ENCODE measurements at regions not wholly inside any gene's neighbourhood (a gene's known extent, or its start where the extent isn't known, plus 50 kb on each side); places are given as distances from the start of the nearest gene placed in this dataset.
"Not testable (repeated sequence)": the region's sequence is repeated elsewhere in the genome, so short reads cannot be mapped to it uniquely, and the experiment has no call there.

- H3K27me3 Mint-ChIP-seq = no peaks in the 10 kb centered on the region
- no peak overlapping the region for H3K4me3 ChIP-seq (ENCODE audit: low read length)
- CTCF ChIA-PET = no interaction called here
- no peak for TF ChIP-seq CTCF (IDR thresholded peaks at IDR 0.05)
- no peak overlapping the region for H3K27ac ChIP-seq (ENCODE audit: low read depth in 1 of 2, low read length in 2 of 2)
- H3K36me3 Mint-ChIP-seq (ENCODE audit: low read depth) = no peaks in the 10 kb centered on the region
- H3K4me1 Mint-ChIP-seq (ENCODE audit: low read depth) = no peaks in the 10 kb centered on the region
- intact Hi-C loops (cut with DNase I, micrococcal nuclease) = no loop called here
- H3K27me3 ChIP-seq (ENCODE audit: control insufficient read depth in 1 of 2, insufficient read depth in 2 of 2, low read length in 2 of 2) = no peaks in the 10 kb centered on the region
- H3K9me3 Mint-ChIP-seq = no peaks in the 10 kb centered on the region
- POLR2A ChIA-PET = no interaction called here
- H3K4me1 ChIP-seq (ENCODE audit: insufficient read depth, low read length) = no peaks in the 10 kb centered on the region
- no peak for ATAC-seq (ENCODE audit: poor library complexity)
- no peaks in the 10 kb centered on the region for H3K9me3 ChIP-seq (ENCODE audit: control insufficient read depth in 1 of 2, insufficient read depth in 1 of 2, low read length in 2 of 2)
- H3K36me3 ChIP-seq (ENCODE audit: insufficient read depth, low read length) = no peaks in the 10 kb centered on the region
- no peak overlapping the region for H3K4me3 Mint-ChIP-seq
- no peak for DNase-seq
- H3K27ac Mint-ChIP-seq = no peak overlapping the region
Observed at GRCh38 chr3:144893980-144894379, 922.4 kb downstream of the DIPK2A start.

DNA sequence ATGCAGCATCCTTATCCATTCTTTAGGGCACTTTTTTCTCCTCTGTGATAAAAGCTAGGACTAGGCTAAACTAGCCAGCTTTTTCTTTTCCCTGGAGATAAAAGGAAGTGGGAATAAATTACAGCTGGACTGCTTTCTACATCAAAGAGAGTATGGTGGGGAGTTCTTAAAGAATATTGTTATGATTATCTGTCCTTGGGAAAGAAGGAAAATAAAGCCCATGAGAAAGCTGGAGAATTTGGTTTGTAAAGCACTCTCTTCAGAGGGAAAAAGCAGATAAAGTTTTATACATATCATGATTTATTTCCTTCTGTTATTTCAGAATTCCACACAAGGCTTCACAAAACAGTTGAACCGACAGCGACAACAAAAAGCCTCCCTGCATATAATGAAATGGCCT lies 923.0 kb downstream of the DIPK2A start:
- POLR2A ChIA-PET = no interaction called here
- no peak overlapping the region for H3K27ac Mint-ChIP-seq
- CTCF ChIA-PET = no interaction called here
- Histone ChIP-seq H3K9me3 (ENCODE audit: control insufficient read depth in 1 of 2, insufficient read depth in 1 of 2, low read length in 2 of 2) (no peaks in the 10 kb centered on the region), H3K27me3 (ENCODE audit: control insufficient read depth in 1 of 2, insufficient read depth in 2 of 2, low read length in 2 of 2) (no peaks in the 10 kb centered on the region), H3K27ac (ENCODE audit: low read depth in 1 of 2, low read length in 2 of 2) (no peak overlapping the region), H3K4me3 (ENCODE audit: low read length) (no peak overlapping the region), H3K4me1 (ENCODE audit: insufficient read depth, low read length) (no peaks in the 10 kb centered on the region), H3K36me3 (ENCODE audit: insufficient read depth, low read length) (no peaks in the 10 kb centered on the region)
- DNase-seq (no peak), ATAC-seq (ENCODE audit: poor library complexity) (no peak)
- H3K27me3 Mint-ChIP-seq = no peaks in the 10 kb centered on the region
- no peaks in the 10 kb centered on the region for H3K9me3 Mint-ChIP-seq
- no peaks in the 10 kb centered on the region for H3K36me3 Mint-ChIP-seq (ENCODE audit: low read depth)
- H3K4me1 Mint-ChIP-seq (ENCODE audit: low read depth) = no peaks in the 10 kb centered on the region
- H3K4me3 Mint-ChIP-seq = no peak overlapping the region
- no peak for TF ChIP-seq CTCF (IDR thresholded peaks at IDR 0.05)
- intact Hi-C loops (cut with DNase I, micrococcal nuclease) = no loop called here

DNA sequence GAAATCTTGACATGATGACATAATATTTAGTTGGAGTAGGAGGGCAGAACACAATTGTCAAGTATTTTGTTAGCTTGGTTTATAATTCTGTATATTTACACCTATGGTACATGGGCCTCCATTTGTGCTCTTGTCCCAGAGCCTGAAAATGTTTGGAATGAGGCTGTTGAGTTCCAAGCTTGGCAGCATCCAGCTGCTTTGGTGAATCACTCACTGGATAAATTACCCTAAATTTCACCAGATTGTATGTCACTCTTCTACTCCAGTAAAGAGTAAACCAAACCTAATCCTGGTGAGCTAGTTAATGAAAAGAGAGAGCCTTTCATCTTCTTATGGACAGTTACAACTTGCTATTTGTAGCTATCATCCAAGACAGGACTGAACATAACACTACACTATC lies 928.7 kb downstream of the DIPK2A start:
- Mint-ChIP-seq H3K27ac (no peak overlapping the region), H3K4me3 (no peak overlapping the region), H3K4me1 (ENCODE audit: low read depth) (no peaks in the 10 kb centered on the region), H3K36me3 (ENCODE audit: low read depth) (no peaks in the 10 kb centered on the region), H3K27me3 (no peaks in the 10 kb centered on the region), H3K9me3 (no peaks in the 10 kb centered on the region)
- TF ChIP-seq CTCF (IDR thresholded peaks at IDR 0.05) = no peak
- Histone ChIP-seq H3K27me3 (ENCODE audit: control insufficient read depth in 1 of 2, insufficient read depth in 2 of 2, low read length in 2 of 2) (no peaks in the 10 kb centered on the region), H3K9me3 (ENCODE audit: control insufficient read depth in 1 of 2, insufficient read depth in 1 of 2, low read length in 2 of 2) (peaks cover 0 to 4% of the 10 kb centered on the region in 2 experiments), H3K36me3 (ENCODE audit: insufficient read depth, low read length) (no peaks in the 10 kb centered on the region), H3K27ac (ENCODE audit: low read depth in 1 of 2, low read length in 2 of 2) (no peak overlapping the region), H3K4me1 (ENCODE audit: insufficient read depth, low read length) (no peaks in the 10 kb centered on the region), H3K4me3 (ENCODE audit: low read length) (no peak overlapping the region)
- ATAC-seq (ENCODE audit: poor library complexity) (no peak), DNase-seq (no peak)
- CTCF ChIA-PET = no interaction called here
- intact Hi-C loops (cut with DNase I, micrococcal nuclease) = no loop called here
- POLR2A ChIA-PET = no interaction called here

DNA sequence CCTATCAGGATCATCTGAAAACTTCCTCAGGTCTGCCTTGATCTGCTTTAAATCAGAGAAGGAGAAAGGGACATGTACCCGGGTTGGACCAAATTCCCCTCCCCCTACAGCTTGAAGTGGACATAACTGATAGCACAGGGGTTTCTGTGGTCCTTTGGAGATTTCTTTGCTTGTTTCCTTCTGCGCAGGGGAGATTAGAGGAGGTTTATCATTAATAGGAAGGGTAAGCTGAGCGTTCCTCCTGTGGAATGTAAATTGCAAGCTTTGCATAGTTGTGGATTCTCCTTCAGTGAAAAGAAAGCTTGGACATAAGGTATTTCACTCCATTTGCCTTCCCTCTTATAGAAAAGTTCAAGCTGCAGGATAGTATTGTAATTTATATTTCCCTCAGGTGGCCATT lies 936.0 kb downstream of the DIPK2A start:
- H3K27me3 Mint-ChIP-seq; POLR2A ChIA-PET; H3K27ac ChIP-seq (ENCODE audit: low read depth in 1 of 2, low read length in 2 of 2); H3K9me3 ChIP-seq (ENCODE audit: control insufficient read depth in 1 of 2, insufficient read depth in 1 of 2, low read length in 2 of 2); H3K27me3 ChIP-seq (ENCODE audit: control insufficient read depth in 1 of 2, insufficient read depth in 2 of 2, low read length in 2 of 2); intact Hi-C loops (cut with DNase I, micrococcal nuclease); CTCF ChIA-PET; H3K4me1 ChIP-seq (ENCODE audit: insufficient read depth, low read length); DNase-seq; H3K9me3 Mint-ChIP-seq; H3K27ac Mint-ChIP-seq; H3K36me3 ChIP-seq (ENCODE audit: insufficient read depth, low read length); H3K4me1 Mint-ChIP-seq (ENCODE audit: low read depth); ATAC-seq (ENCODE audit: poor library complexity); H3K36me3 Mint-ChIP-seq (ENCODE audit: low read depth); H3K4me3 ChIP-seq (ENCODE audit: low read length); H3K4me3 Mint-ChIP-seq: not testable (repeated sequence)
